Esophagus muscularis mucosa (tissue), 4 donors: ENCODE measurements at regions not wholly inside any gene's neighbourhood (a gene's known extent, or its start where the extent isn't known, plus 50 kb on each side); places are given as distances from the start of the nearest gene placed in this dataset.
A peak's percentile ranks its signal among the peaks of the same experiment; 100 is the strongest.

Source experiments
- DNase-seq: peaks from one replicate; pipeline ENCODE4 v3.0.0-alpha.2; 2017; ENCODE audit errors: extremely low spot score
- H3K27ac ChIP-seq, 4 donors: fragments of 200-600 bp; sonication (generic); replicated peaks in 1 of 4; 1 replicate in 3 of 4; 2 replicates in 1 of 4; pipeline ENCODE4 v1.5.1; 2016 to 2019; ENCODE audit warnings: mild to moderate bottlenecking in 1 of 4
- H3K27me3 ChIP-seq, 4 donors: fragments of 200-600 bp; sonication (generic); one replicate each; pipeline versions ENCODE4 v1.5.1 to v1.6.0; 2016 to 2019
- H3K36me3 ChIP-seq, 4 donors: fragments of 200-600 bp; sonication (generic); one replicate each; pipeline ENCODE4 v1.5.1; 2016 to 2019
- H3K4me1 ChIP-seq, 4 donors: fragments of 200-600 bp; sonication (generic); one replicate each; pipeline ENCODE4 v1.5.1; 2016 to 2019
- H3K4me3 ChIP-seq, 4 donors: fragments of 200-600 bp; sonication (generic); 1 replicate in 2 of 4; 2 replicates in 2 of 4; pipeline ENCODE4 v1.5.1; 2016 to 2019; ENCODE audit warnings: mild to moderate bottlenecking in 4 of 4, moderate library complexity in 1 of 4
- H3K9me3 ChIP-seq, 4 donors: fragments of 200-600 bp; sonication (generic); 1 replicate in 3 of 4; 2 replicates in 1 of 4; pipeline ENCODE4 v1.5.1; 2016 to 2019
- CTCF ChIP-seq, 3 experiments: fragments of 200-600 bp in 2 of 3; fragments of 450-650 bp in 1 of 3; sonication (generic) in 2 of 3; IDR thresholded peaks; one replicate each; pipeline ENCODE4 v1.5.1; 2017 to 2019; ENCODE audit warnings: antibody characterized with exemption in 3 of 3, mild to moderate bottlenecking in 2 of 3, moderate library complexity in 1 of 3
- EP300 ChIP-seq: sonication (generic); formaldehyde crosslinking; IDR thresholded peaks from one replicate; pipeline ENCODE4 v1.6.1; 2017; ENCODE audit warnings: antibody characterized with exemption
- POLR2A ChIP-seq: fragments of 450-650 bp; IDR thresholded peaks from one replicate; pipeline ENCODE4 v1.6.1; 2017; ENCODE audit warnings: antibody characterized with exemption, moderate library complexity, mild to moderate bottlenecking, low read depth
- POLR2AphosphoS5 ChIP-seq, 2 donors: sonication (generic); formaldehyde crosslinking; IDR thresholded peaks; one replicate each; pipeline ENCODE4 v1.6.1; 2017; ENCODE audit warnings: antibody characterized with exemption in 2 of 2
- WGBS: methylation state at CpG from one replicate; pipeline ENCODE4 v1.1.5; 2018; 5-methylcytosine and 5-hydroxymethylcytosine counted together
- intact Hi-C: fragments of 100-400 bp; cut with DNase I; formaldehyde crosslinking; loops from one replicate; pipeline ENCODE4 v1.15.1; 2023

GRCh38 chr6:139550361-139550760, 175.9 kb upstream of the CITED2 start:
- Histone ChIP-seq H3K9me3 (no peaks in the 10 kb centered on the region), H3K27me3 (no peaks in the 10 kb centered on the region), H3K4me1 (peaks cover 5 to 26% (median 22%) of the 10 kb centered on the region in 4 donors), H3K36me3 (no peaks in the 10 kb centered on the region), H3K27ac (no peak overlapping the region), H3K4me3 (no peak overlapping the region)
- intact Hi-C loops = no loop called here
- DNase-seq = no peak
- 95% methylated on average over 3 of the region's 3 CpGs for WGBS
- TF ChIP-seq CTCF (IDR thresholded peaks at IDR 0.05) = no peak
- TF ChIP-seq POLR2A = no peak
- no peak for TF ChIP-seq POLR2AphosphoS5 (IDR thresholded peaks at IDR 0.05)
- no peak for TF ChIP-seq EP300

GRCh38 chr6:139549561-139550070, 175.2 kb upstream of the CITED2 start:
- TF ChIP-seq CTCF (IDR thresholded peaks at IDR 0.05) = no peak
- TF ChIP-seq EP300 = no peak
- no peak for TF ChIP-seq POLR2A
- TF ChIP-seq POLR2AphosphoS5 (IDR thresholded peaks at IDR 0.05) = no peak
- Histone ChIP-seq H3K4me3 (no peak overlapping the region), H3K36me3 (no peaks in the 10 kb centered on the region), H3K4me1 (peaks cover 5 to 34% (median 30%) of the 10 kb centered on the region in 4 donors), H3K27me3 (no peaks in the 10 kb centered on the region), H3K9me3 (no peaks in the 10 kb centered on the region), H3K27ac (no peak overlapping the region)
- no peak for DNase-seq
- WGBS = 84% methylated on average over 5 of the region's 5 CpGs
- intact Hi-C loops = no loop called here

- Histone ChIP-seq H3K27me3 (no peaks in the 10 kb centered on the region), H3K4me3 (no peak overlapping the region), H3K36me3 (no peaks in the 10 kb centered on the region), H3K27ac (peak overlapping the region; percentile 47 to 64 (median 58)), H3K4me1 (peaks cover 5 to 49% (median 46%) of the 10 kb centered on the region in 4 donors), H3K9me3 (no peaks in the 10 kb centered on the region)
- intact Hi-C loops = no loop called here
- TF ChIP-seq EP300 (no peak), POLR2AphosphoS5 (IDR thresholded peaks at IDR 0.05) (no peak), CTCF (IDR thresholded peaks at IDR 0.05) (no peak), POLR2A (no peak)
- DNase-seq = no peak
Measured at GRCh38 chr6:139547804-139548203, 173.4 kb upstream of the CITED2 start.

GRCh38 chr6:139547122-139547776, 172.8 kb upstream of the CITED2 start:
- intact Hi-C loops = no loop called here
- TF ChIP-seq POLR2AphosphoS5 (IDR thresholded peaks at IDR 0.05) = no peak
- TF ChIP-seq POLR2A = no peak
- no peak for TF ChIP-seq CTCF (IDR thresholded peaks at IDR 0.05)
- TF ChIP-seq EP300 = no peak
- Histone ChIP-seq H3K4me1 (peaks cover 5 to 49% (median 46%) of the 10 kb centered on the region in 4 donors), H3K27ac (peak overlapping the region; percentile 47 to 64 (median 58)), H3K36me3 (no peaks in the 10 kb centered on the region), H3K4me3 (peak overlapping the region in 1 of 4 donors; percentile 14), H3K27me3 (no peaks in the 10 kb centered on the region), H3K9me3 (no peaks in the 10 kb centered on the region)
- no peak for DNase-seq
- WGBS = 49% methylated on average over 4 of the region's 4 CpGs
